Neural progenitor cell (in vitro differentiated cells): ENCODE measurements at regions not wholly inside any gene's neighbourhood (a gene's known extent, or its start where the extent isn't known, plus 50 kb on each side); places are given as distances from the start of the nearest gene placed in this dataset.

ENCODE experiments used
- DNase-seq: peaks from one replicate; pipeline ENCODE4 v3.0.0-alpha.2; 2016; ENCODE audit warnings: low spot score
- H2AFZ ChIP-seq: fragments of 200-600 bp; sonication (generic); replicated peaks from 2 replicates; pipeline ENCODE4 v1.6.1; 2016; ENCODE audit warnings: antibody characterized with exemption
- H3F3A ChIP-seq: fragments of 200-600 bp; sonication (generic); 2 replicates; pipeline ENCODE4 v1.6.1; 2016; ENCODE audit warnings: antibody characterized with exemption, low read depth
- H3K27ac ChIP-seq: fragments of 200-600 bp; sonication (generic); 2 replicates; pipeline ENCODE4 v1.5.1; 2016; ENCODE audit warnings: mild to moderate bottlenecking
- H3K27me3 ChIP-seq: fragments of 200-600 bp; sonication (generic); 2 replicates; pipeline ENCODE4 v1.6.1; 2016; ENCODE audit warnings: mild to moderate bottlenecking, moderate library complexity
- H3K36me3 ChIP-seq: fragments of 200-600 bp; sonication (generic); 2 replicates; pipeline ENCODE4 v1.5.1; 2016
- H3K4me1 ChIP-seq: fragments of 200-600 bp; sonication (generic); 2 replicates; pipeline ENCODE4 v1.6.1; 2016; ENCODE audit warnings: mixed run types
- H3K4me2 ChIP-seq: fragments of 200-600 bp; sonication (generic); 2 replicates; pipeline ENCODE4 v1.6.1; 2016
- H3K4me3 ChIP-seq: fragments of 200-600 bp; sonication (generic); 2 replicates; pipeline ENCODE4 v1.5.1; 2016
- H3K79me2 ChIP-seq: fragments of 200-600 bp; sonication (generic); 2 replicates; pipeline ENCODE4 v1.6.1; 2016; ENCODE audit warnings: low read depth
- H3K9ac ChIP-seq: fragments of 200-600 bp; sonication (generic); 2 replicates; pipeline ENCODE4 v1.6.1; 2016
- H3K9me3 ChIP-seq: fragments of 200-600 bp; sonication (generic); 2 replicates; pipeline ENCODE4 v1.5.1; 2016; ENCODE audit warnings: low read depth
- H4K20me1 ChIP-seq: fragments of 200-600 bp; sonication (generic); 2 replicates; pipeline ENCODE4 v1.6.1; 2016; ENCODE audit warnings: low read depth
- H3K27ac Mint-ChIP-seq: 3 replicates; pipeline ENCODE4 v1.8.0; 2021; ENCODE audit warnings: mixed read lengths
- H3K27me3 Mint-ChIP-seq: 2 replicates; pipeline ENCODE4 v1.8.0; 2022; ENCODE audit warnings: low read depth, mild to moderate bottlenecking, inconsistent platforms, moderate library complexity, mixed read lengths; ENCODE audit not compliant: insufficient read depth
- H3K36me3 Mint-ChIP-seq: 3 replicates; pipeline ENCODE4 v1.8.0; 2021; ENCODE audit warnings: mixed read lengths
- H3K4me1 Mint-ChIP-seq: 3 replicates; pipeline ENCODE4 v1.8.0; 2021; ENCODE audit warnings: mixed read lengths
- H3K4me3 Mint-ChIP-seq: 3 replicates; pipeline ENCODE4 v1.8.0; 2021; ENCODE audit warnings: mild to moderate bottlenecking, moderate library complexity, mixed read lengths
- H3K9me3 Mint-ChIP-seq: 3 replicates; pipeline ENCODE4 v1.8.0; 2020; ENCODE audit warnings: mixed read lengths
- EZH2 ChIP-seq: fragments of 200-600 bp; sonication (generic); IDR thresholded peaks from 2 replicates; pipeline ENCODE4 v1.6.1; 2017; ENCODE audit warnings: antibody characterized with exemption, mild to moderate bottlenecking, moderate library complexity
- EZH2phosphoT487 ChIP-seq: fragments of 200-600 bp; sonication (generic); IDR thresholded peaks from 2 replicates; pipeline ENCODE4 v1.6.1; 2017; ENCODE audit warnings: antibody characterized with exemption
- TF ChIP-seq, protein P1 (sequence below): fragments of 200-600 bp; sonication (generic); IDR thresholded peaks from 2 replicates; pipeline ENCODE4 v1.5.1; 2017; ENCODE audit warnings: antibody characterized with exemption, mild to moderate bottlenecking

DNA sequence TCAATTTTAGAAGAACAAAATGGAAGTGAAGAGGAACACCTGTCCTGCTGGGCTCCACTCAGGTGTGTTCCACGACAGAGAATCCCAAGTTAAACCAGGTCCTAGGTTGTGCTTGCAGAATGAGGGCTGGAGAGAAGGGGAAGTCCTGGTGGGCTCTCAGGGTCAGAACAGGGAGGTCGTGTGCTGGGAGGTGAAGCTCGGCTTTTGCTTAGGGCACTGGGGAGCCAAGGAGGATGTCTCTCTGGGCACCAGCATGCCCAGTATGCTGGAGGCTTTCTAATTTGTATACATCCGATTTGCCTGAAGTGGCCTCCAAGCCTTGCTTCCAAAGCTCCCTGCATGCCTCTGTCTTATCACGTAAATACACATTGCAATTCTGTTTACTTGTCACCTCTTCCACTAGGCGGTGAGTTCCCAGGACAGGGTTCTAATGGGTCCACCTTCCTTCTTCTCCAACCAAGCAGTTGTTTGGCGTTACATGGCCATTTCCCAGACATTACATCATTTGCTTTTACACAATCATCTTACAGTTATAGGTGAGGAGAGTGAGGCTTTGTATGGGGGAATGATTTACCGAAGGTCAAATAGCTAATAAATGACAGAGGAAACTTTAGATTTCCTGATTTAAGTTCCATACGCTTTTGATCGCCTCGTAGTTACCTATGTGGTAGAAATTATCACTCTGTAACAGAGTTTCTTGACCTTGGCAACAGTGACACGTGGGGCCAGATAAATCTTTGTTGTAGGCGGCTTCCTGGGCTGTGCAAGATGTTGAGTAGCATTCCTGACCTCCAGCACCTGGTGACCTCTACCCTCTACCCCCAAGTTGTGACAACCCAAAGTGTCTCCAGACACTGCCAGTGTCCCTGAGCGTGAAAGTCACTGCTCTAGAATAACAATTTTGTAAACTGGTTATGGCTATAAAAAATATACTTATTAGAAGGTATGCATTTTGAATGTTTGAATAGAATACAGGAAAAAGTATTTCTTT, 901.5 kb downstream of the TBC1D22A start:
- H3K4me1 ChIP-seq, result no peaks in the 10 kb centered on the region
- DNase-seq, result no peak
- Mint-ChIP-seq H3K9me3 (peaks cover 17% of the 10 kb centered on the region), H3K36me3 (no peaks in the 10 kb centered on the region), H3K27me3 (peaks cover 2% of the 10 kb centered on the region), H3K4me3 (no peak overlapping the region), H3K27ac (no peak overlapping the region), H3K4me1 (no peaks in the 10 kb centered on the region)
- peaks cover 23% of the 10 kb centered on the region for H3K27me3 ChIP-seq
- TF ChIP-seq EZH2phosphoT487 (no peak), EZH2 (no peak)
- TF ChIP-seq, protein P1, sequence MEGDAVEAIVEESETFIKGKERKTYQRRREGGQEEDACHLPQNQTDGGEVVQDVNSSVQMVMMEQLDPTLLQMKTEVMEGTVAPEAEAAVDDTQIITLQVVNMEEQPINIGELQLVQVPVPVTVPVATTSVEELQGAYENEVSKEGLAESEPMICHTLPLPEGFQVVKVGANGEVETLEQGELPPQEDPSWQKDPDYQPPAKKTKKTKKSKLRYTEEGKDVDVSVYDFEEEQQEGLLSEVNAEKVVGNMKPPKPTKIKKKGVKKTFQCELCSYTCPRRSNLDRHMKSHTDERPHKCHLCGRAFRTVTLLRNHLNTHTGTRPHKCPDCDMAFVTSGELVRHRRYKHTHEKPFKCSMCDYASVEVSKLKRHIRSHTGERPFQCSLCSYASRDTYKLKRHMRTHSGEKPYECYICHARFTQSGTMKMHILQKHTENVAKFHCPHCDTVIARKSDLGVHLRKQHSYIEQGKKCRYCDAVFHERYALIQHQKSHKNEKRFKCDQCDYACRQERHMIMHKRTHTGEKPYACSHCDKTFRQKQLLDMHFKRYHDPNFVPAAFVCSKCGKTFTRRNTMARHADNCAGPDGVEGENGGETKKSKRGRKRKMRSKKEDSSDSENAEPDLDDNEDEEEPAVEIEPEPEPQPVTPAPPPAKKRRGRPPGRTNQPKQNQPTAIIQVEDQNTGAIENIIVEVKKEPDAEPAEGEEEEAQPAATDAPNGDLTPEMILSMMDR, result no peak
- H3K4me2 ChIP-seq, result no peak overlapping the region
- H3K4me3 ChIP-seq, result no peak overlapping the region
- H4K20me1 ChIP-seq, result no peaks in the 10 kb centered on the region
- no peak overlapping the region for H3K9ac ChIP-seq
- H3K36me3 ChIP-seq, result no peaks in the 10 kb centered on the region
- H3K79me2 ChIP-seq, result no peaks in the 10 kb centered on the region
- no peak overlapping the region for H3K27ac ChIP-seq
- H3K9me3 ChIP-seq, result no peaks in the 10 kb centered on the region
- peaks cover 16% of the 10 kb centered on the region for H3F3A ChIP-seq
- H2AFZ ChIP-seq, result no peak overlapping the region

DNA sequence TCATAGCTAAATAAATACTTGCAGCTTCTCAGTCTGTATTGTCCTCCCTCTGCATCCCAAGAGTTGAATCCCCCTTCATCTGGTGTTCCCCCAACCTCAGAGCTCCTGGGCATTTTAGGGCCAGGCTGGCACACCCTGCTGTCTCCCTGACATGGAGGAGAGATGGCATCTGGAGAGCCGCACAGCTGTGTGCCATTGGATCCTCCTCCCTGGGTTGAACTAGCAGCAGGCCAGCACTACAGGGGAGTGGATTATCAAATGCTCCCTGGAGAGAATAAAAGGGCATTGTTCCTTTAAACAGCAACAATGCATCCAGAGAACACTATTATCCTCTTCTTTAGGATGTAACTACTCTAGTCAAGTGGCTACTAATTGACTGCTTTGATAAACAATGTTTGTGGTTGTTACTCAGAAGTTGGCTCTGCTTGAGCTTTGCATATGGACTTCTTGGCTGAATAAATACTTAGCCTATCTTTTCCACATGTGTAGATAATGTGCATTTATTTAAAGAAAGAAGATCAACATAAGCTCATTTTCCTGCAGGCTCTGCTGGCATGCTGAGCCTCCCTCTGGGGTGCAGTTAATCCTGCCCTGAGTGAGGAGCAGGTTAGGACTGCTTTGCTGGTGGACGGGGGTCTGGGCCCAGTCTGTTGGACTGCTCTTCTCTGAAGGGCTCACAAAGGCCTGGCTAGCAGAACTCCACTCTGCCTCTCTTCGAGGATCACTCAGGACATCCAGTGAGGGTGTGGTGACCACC, 897.2 kb downstream of the TBC1D22A start:
- TF ChIP-seq, protein P1, result no peak
- TF ChIP-seq EZH2phosphoT487, result no peak
- no peak for TF ChIP-seq EZH2
- no peak overlapping the region for H3K27ac Mint-ChIP-seq

DNA sequence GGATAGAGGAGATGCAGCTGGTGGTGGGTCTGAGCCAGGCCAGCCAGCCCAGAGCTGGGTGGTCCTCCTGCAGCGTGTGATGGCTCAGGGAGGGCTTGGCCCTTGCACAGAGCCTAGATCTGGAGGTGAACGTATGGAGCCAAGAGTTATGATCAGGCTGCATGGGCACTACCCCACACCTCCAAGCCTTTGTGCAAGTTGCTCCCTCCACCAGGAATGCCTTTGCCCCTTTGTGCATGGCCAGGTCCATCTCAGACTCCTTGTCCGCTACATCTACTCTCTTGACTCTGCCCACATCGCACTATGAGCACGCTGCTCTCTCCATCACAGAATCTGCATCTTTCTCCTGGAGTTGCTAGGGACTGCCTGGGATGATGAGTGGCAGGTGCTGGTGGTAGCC, 895.7 kb downstream of the TBC1D22A start:
- Mint-ChIP-seq H3K27me3 (peaks cover 3% of the 10 kb centered on the region), H3K36me3 (no peaks in the 10 kb centered on the region), H3K4me3 (no peak overlapping the region), H3K4me1 (no peaks in the 10 kb centered on the region), H3K9me3 (peaks cover 11% of the 10 kb centered on the region), H3K27ac (no peak overlapping the region)
- no peaks in the 10 kb centered on the region for H4K20me1 ChIP-seq
- no peak for DNase-seq
- no peaks in the 10 kb centered on the region for H3K79me2 ChIP-seq
- no peaks in the 10 kb centered on the region for H3K9me3 ChIP-seq
- H3K9ac ChIP-seq, result no peak overlapping the region
- no peak overlapping the region for H3K4me3 ChIP-seq
- TF ChIP-seq EZH2, result no peak
- TF ChIP-seq, protein P1, result no peak
- TF ChIP-seq EZH2phosphoT487, result no peak
- peaks cover 41% of the 10 kb centered on the region for H3K27me3 ChIP-seq
- H3K4me2 ChIP-seq, result no peak overlapping the region
- peaks cover 16% of the 10 kb centered on the region for H3F3A ChIP-seq
- H3K36me3 ChIP-seq, result no peaks in the 10 kb centered on the region
- H2AFZ ChIP-seq, result no peak overlapping the region
- no peaks in the 10 kb centered on the region for H3K4me1 ChIP-seq
- no peak overlapping the region for H3K27ac ChIP-seq

More for the DNA sequence above, 897.2 kb downstream of the TBC1D22A start:
- Histone ChIP-seq H2AFZ (no peak overlapping the region), H3K9me3 (no peaks in the 10 kb centered on the region), H3K79me2 (no peaks in the 10 kb centered on the region), H3K4me3 (no peak overlapping the region), H3K9ac (no peak overlapping the region), H3K4me2 (peak overlapping the region; percentile 13), H3K36me3 (no peaks in the 10 kb centered on the region), H3K27ac (peak overlapping the region; percentile 6), H3F3A (peaks cover 16% of the 10 kb centered on the region), H3K27me3 (peaks cover 41% of the 10 kb centered on the region), H3K4me1 (no peaks in the 10 kb centered on the region), H4K20me1 (no peaks in the 10 kb centered on the region)
- no peaks in the 10 kb centered on the region for H3K4me1 Mint-ChIP-seq
- DNase-seq, result peak; percentile 44
- no peak overlapping the region for H3K4me3 Mint-ChIP-seq
- peaks cover 19% of the 10 kb centered on the region for H3K9me3 Mint-ChIP-seq
- no peaks in the 10 kb centered on the region for H3K36me3 Mint-ChIP-seq
- H3K27me3 Mint-ChIP-seq, result peaks cover 2% of the 10 kb centered on the region
